ENCODE measurements at regions not wholly inside any gene's neighbourhood (a gene's known extent, or its start where the extent isn't known, plus 50 kb on each side); places are given as distances from the start of the nearest gene placed in this dataset.
"Not testable (repeated sequence)": the region's sequence is repeated elsewhere in the genome, so short reads cannot be mapped to it uniquely, and the experiment has no call there.

- Mint-ChIP-seq H3K9me3 (peaks cover 0 to 20% of the 10 kb centered on the region in 2 donors), H3K27ac (peak overlapping the region in 1 of 2 donors; percentile 5), H3K36me3 (peaks cover 0 to 23% of the 10 kb centered on the region in 2 donors)
- no peak for ATAC-seq
- no peak for DNase-seq (ENCODE audit: low spot score in 2 of 2)
These were observed 71.0 kb downstream of the COQ2 start for GRCh38 chr4:83213640-83214039.

- H3K36me3 Mint-ChIP-seq, result peaks cover 0 to 23% of the 10 kb centered on the region in 2 donors
- peak overlapping the region in 1 of 2 donors; percentile 34 for H3K27ac Mint-ChIP-seq
- no peak for DNase-seq (ENCODE audit: low spot score in 2 of 2)
- peak; percentile 80 to 92 for ATAC-seq
- peaks cover 0 to 25% of the 10 kb centered on the region in 2 donors for H3K9me3 Mint-ChIP-seq
These were observed 72.4 kb downstream of the COQ2 start for GRCh38 chr4:83212041-83212851.

- Mint-ChIP-seq H3K27ac (no peak overlapping the region), H3K36me3 (peaks cover 0 to 7% of the 10 kb centered on the region in 2 donors), H3K9me3 (peaks cover 0 to 14% of the 10 kb centered on the region in 2 donors)
- DNase-seq (ENCODE audit: low spot score in 2 of 2) (no peak), ATAC-seq (no peak)
These were observed 75.2 kb downstream of the COQ2 start for GRCh38 chr4:83209419-83209818.

- DNase-seq (ENCODE audit: low spot score in 2 of 2) (no peak), ATAC-seq (no peak)
- peaks cover 0 to 14% of the 10 kb centered on the region in 2 donors for H3K9me3 Mint-ChIP-seq
- H3K27ac Mint-ChIP-seq, result no peak overlapping the region
- peaks cover 0 to 6% of the 10 kb centered on the region in 2 donors for H3K36me3 Mint-ChIP-seq
These were observed 75.9 kb downstream of the COQ2 start for GRCh38 chr4:83208371-83209365.

GRCh38 chr4:83207497-83208101 is 77.0 kb downstream of the COQ2 start:
- ATAC-seq (no peak), DNase-seq (ENCODE audit: low spot score in 2 of 2) (no peak)
- Mint-ChIP-seq H3K9me3 (peaks cover 0 to 10% of the 10 kb centered on the region in 2 donors), H3K36me3 (no peaks in the 10 kb centered on the region), H3K27ac (no peak overlapping the region)

GRCh38 chr4:83205760-83206159 is 78.8 kb downstream of the COQ2 start:
- no peak overlapping the region for H3K27ac Mint-ChIP-seq
- H3K36me3 Mint-ChIP-seq, result no peaks in the 10 kb centered on the region
- ATAC-seq, result no peak
- no peak for DNase-seq (ENCODE audit: low spot score in 2 of 2)
- peaks cover 0 to 10% of the 10 kb centered on the region in 2 donors for H3K9me3 Mint-ChIP-seq

GRCh38 chr4:83204731-83205130 is 79.9 kb downstream of the COQ2 start:
- DNase-seq (ENCODE audit: low spot score in 2 of 2), result no peak
- ATAC-seq, result no peak
- Mint-ChIP-seq H3K27ac (no peak overlapping the region), H3K36me3 (no peaks in the 10 kb centered on the region), H3K9me3 (peaks cover 0 to 10% of the 10 kb centered on the region in 2 donors)

- ATAC-seq (no peak), DNase-seq (ENCODE audit: low spot score in 2 of 2) (no peak)
- H3K9me3 Mint-ChIP-seq, result peaks cover 0 to 10% of the 10 kb centered on the region in 2 donors
- no peaks in the 10 kb centered on the region for H3K36me3 Mint-ChIP-seq
- no peak overlapping the region for H3K27ac Mint-ChIP-seq
These were observed 82.8 kb downstream of the COQ2 start for GRCh38 chr4:83201761-83202160.

- Mint-ChIP-seq H3K9me3 (peaks cover 0 to 17% of the 10 kb centered on the region in 2 donors), H3K27ac (no peak overlapping the region), H3K36me3 (no peaks in the 10 kb centered on the region)
- DNase-seq (ENCODE audit: low spot score in 2 of 2) (no peak), ATAC-seq (no peak)
These were observed 83.2 kb upstream of the PLAC8 start for GRCh38 chr4:83197555-83198235.

- peaks cover 0 to 17% of the 10 kb centered on the region in 2 donors for H3K9me3 Mint-ChIP-seq
- no peak for ATAC-seq
- H3K36me3 Mint-ChIP-seq, result no peaks in the 10 kb centered on the region
- no peak for DNase-seq (ENCODE audit: low spot score in 2 of 2)
- no peak overlapping the region for H3K27ac Mint-ChIP-seq
These were observed 82.4 kb upstream of the PLAC8 start for GRCh38 chr4:83196921-83197320.

GRCh38 chr4:83195269-83195668 is 80.7 kb upstream of the PLAC8 start:
- H3K36me3 Mint-ChIP-seq, result no peaks in the 10 kb centered on the region
- no peak for DNase-seq (ENCODE audit: low spot score in 2 of 2)

GRCh38 chr4:83194588-83194987 is 80.1 kb upstream of the PLAC8 start:
- H3K27ac Mint-ChIP-seq; DNase-seq (ENCODE audit: low spot score in 2 of 2): not testable (repeated sequence)

More at GRCh38 chr4:83195269-83195668, 80.7 kb upstream of the PLAC8 start:
- H3K27ac Mint-ChIP-seq, result no peak overlapping the region
- H3K9me3 Mint-ChIP-seq, result peaks cover 0 to 17% of the 10 kb centered on the region in 2 donors
- no peak for ATAC-seq

GRCh38 chr4:83192634-83193033 is 78.1 kb upstream of the PLAC8 start:
- no peak for DNase-seq (ENCODE audit: low spot score in 2 of 2)
- no peak overlapping the region for H3K27ac Mint-ChIP-seq
- no peaks in the 10 kb centered on the region for H3K36me3 Mint-ChIP-seq
- H3K9me3 Mint-ChIP-seq, result peaks cover 0 to 14% of the 10 kb centered on the region in 2 donors
- ATAC-seq, result no peak

More at GRCh38 chr4:83194588-83194987, 80.1 kb upstream of the PLAC8 start:
- H3K36me3 Mint-ChIP-seq, ATAC-seq: not testable (repeated sequence)
- peaks cover 0 to 17% of the 10 kb centered on the region in 2 donors for H3K9me3 Mint-ChIP-seq

- ATAC-seq (no peak), DNase-seq (ENCODE audit: low spot score in 2 of 2) (no peak)
- Mint-ChIP-seq H3K27ac (no peak overlapping the region), H3K9me3 (peaks cover 0 to 7% of the 10 kb centered on the region in 2 donors), H3K36me3 (no peaks in the 10 kb centered on the region)
These were observed 76.5 kb upstream of the PLAC8 start for GRCh38 chr4:83191026-83191425.

GRCh38 chr4:83189631-83190136 is 75.2 kb upstream of the PLAC8 start:
- H3K9me3 Mint-ChIP-seq, result peaks cover 0 to 3% of the 10 kb centered on the region in 2 donors
- no peaks in the 10 kb centered on the region for H3K36me3 Mint-ChIP-seq
- no peak for DNase-seq (ENCODE audit: low spot score in 2 of 2)
- no peak overlapping the region for H3K27ac Mint-ChIP-seq
- ATAC-seq, result no peak

- no peak overlapping the region for H3K27ac Mint-ChIP-seq
- H3K9me3 Mint-ChIP-seq, result no peaks in the 10 kb centered on the region
- H3K36me3 Mint-ChIP-seq, result no peaks in the 10 kb centered on the region
- DNase-seq (ENCODE audit: low spot score in 2 of 2) (no peak), ATAC-seq (no peak)
These were observed 66.0 kb upstream of the PLAC8 start for GRCh38 chr4:83180431-83180968.

Measured in activated naive CD4-positive, alpha-beta T cell treated with anti-CD3 and anti-CD28 coated beads, Interleukin-2, amount 50 U/mL, for 72 hours (primary cell).